HG03342 (cell line): ENCODE measurements at regions not wholly inside any gene's neighbourhood (a gene's known extent, or its start where the extent isn't known, plus 50 kb on each side); places are given as distances from the start of the nearest gene placed in this dataset.
"Not testable (repeated sequence)": the region's sequence is repeated elsewhere in the genome, so short reads cannot be mapped to it uniquely, and the experiment has no call there.

Source experiments
- ATAC-seq: cut with Tn5 transposase; IDR thresholded peaks from one replicate; pipeline ENCODE4 v1.9.1; 2021; ENCODE audit warnings: mild to moderate bottlenecking, moderate library complexity; ENCODE audit not compliant: unreplicated experiment

- ATAC-seq = no peak
Measured at GRCh38 chr3:139113231-139113992, 68.7 kb upstream of the PRR23C start.

- no peak for ATAC-seq
Measured at GRCh38 chr3:139113993-139114375, 69.3 kb upstream of the PRR23C start.

GRCh38 chr3:139116631-139117030 lies 71.9 kb upstream of the PRR23C start:
- not testable (repeated sequence) for ATAC-seq

- ATAC-seq = no peak
Measured at GRCh38 chr3:139117136-139117675, 72.5 kb upstream of the PRR23C start.

GRCh38 chr3:139117883-139118760 lies 73.4 kb upstream of the PRR23C start:
- no peak for ATAC-seq

- no peak for ATAC-seq
Measured at GRCh38 chr3:139118835-139119234, 74.1 kb upstream of the PRR23C start.

- ATAC-seq = no peak
Measured at GRCh38 chr3:139119331-139120025, 74.8 kb upstream of the PRR23C start.

GRCh38 chr3:139120086-139121056 lies 75.7 kb upstream of the PRR23C start:
- no peak for ATAC-seq

GRCh38 chr3:139121513-139122220 lies 77.0 kb upstream of the PRR23C start:
- no peak for ATAC-seq

GRCh38 chr3:139122221-139122581 lies 77.5 kb upstream of the PRR23C start:
- no peak for ATAC-seq

- no peak for ATAC-seq
Measured at GRCh38 chr3:139122612-139123011, 77.9 kb upstream of the PRR23C start.

GRCh38 chr3:139123377-139124095 lies 78.8 kb upstream of the PRR23C start:
- no peak for ATAC-seq

- ATAC-seq = no peak
Measured at GRCh38 chr3:139124197-139124596, 79.5 kb upstream of the PRR23C start.

- ATAC-seq = no peak
Measured at GRCh38 chr3:139127101-139127500, 82.4 kb upstream of the PRR23C start.

- ATAC-seq = not testable (repeated sequence)
Measured at GRCh38 chr3:139127629-139128028, 82.9 kb upstream of the PRR23C start.

GRCh38 chr3:139128803-139129202 lies 84.1 kb upstream of the PRR23C start:
- ATAC-seq = no peak

GRCh38 chr3:139129892-139130291 lies 85.2 kb upstream of the PRR23C start:
- no peak for ATAC-seq

- ATAC-seq = no peak
Measured at GRCh38 chr3:139130390-139131140, 85.9 kb upstream of the PRR23C start.
